VCaP (cell line): ENCODE measurements at regions not wholly inside any gene's neighbourhood (a gene's known extent, or its start where the extent isn't known, plus 50 kb on each side); places are given as distances from the start of the nearest gene placed in this dataset.
"Not testable (repeated sequence)": the region's sequence is repeated elsewhere in the genome, so short reads cannot be mapped to it uniquely, and the experiment has no call there.

Experiments used
- H3K27ac ChIP-seq: fragments of 450-650 bp; 2 replicates; pipeline ENCODE4 v1.5.1; 2017
- TF ChIP-seq, protein P1 (sequence below): fragments of 450-650 bp; conservative IDR thresholded peaks from 2 replicates; pipeline ENCODE4 v1.5.1; 2017; ENCODE audit warnings: mild to moderate bottlenecking, moderate library complexity

DNA sequence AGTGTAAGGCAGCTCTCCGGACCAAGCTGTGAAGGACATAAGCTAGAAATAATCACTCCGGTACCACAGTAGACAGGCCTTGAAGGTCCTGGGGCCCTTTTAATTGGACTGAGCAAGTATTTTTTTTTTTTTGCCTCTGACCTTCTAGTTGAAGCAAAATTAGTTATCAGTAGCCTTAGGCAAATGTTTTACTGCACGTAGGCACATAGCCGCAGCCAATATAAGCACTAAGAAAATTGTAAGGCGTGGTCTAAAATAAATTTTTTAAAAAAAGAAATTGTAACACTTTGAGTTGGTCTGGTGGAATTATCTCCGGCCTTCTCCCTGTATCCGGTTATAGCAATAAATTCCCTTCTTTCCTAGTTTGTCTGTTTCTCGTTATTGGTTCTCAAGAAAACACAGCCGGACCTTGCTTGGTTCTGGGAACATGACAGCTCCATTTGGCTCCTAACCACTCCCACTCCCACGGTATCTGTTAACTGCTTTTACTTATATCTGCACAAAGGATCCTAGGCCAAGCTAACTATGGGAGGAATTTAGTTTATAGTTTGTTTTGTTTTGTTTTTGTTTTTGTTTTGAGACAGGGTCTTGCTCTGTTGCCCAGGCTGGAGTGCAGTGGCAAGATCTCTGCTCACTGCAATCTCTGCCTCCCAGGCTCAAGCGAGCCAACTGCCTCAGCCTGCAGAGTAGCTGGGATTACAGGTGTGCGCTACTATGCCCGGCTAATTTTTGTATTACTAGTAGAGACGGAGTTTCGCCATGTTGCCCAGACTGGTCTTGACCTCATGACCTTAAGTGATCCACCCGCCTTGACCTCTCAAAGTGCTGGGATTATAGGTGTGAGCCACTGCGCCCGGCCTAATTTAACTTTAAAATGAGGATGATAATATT is 124.4 kb upstream of the KIF5B start:
- TF ChIP-seq, protein P1, sequence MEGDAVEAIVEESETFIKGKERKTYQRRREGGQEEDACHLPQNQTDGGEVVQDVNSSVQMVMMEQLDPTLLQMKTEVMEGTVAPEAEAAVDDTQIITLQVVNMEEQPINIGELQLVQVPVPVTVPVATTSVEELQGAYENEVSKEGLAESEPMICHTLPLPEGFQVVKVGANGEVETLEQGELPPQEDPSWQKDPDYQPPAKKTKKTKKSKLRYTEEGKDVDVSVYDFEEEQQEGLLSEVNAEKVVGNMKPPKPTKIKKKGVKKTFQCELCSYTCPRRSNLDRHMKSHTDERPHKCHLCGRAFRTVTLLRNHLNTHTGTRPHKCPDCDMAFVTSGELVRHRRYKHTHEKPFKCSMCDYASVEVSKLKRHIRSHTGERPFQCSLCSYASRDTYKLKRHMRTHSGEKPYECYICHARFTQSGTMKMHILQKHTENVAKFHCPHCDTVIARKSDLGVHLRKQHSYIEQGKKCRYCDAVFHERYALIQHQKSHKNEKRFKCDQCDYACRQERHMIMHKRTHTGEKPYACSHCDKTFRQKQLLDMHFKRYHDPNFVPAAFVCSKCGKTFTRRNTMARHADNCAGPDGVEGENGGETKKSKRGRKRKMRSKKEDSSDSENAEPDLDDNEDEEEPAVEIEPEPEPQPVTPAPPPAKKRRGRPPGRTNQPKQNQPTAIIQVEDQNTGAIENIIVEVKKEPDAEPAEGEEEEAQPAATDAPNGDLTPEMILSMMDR = no peak
- H3K27ac ChIP-seq = no peak overlapping the region

DNA sequence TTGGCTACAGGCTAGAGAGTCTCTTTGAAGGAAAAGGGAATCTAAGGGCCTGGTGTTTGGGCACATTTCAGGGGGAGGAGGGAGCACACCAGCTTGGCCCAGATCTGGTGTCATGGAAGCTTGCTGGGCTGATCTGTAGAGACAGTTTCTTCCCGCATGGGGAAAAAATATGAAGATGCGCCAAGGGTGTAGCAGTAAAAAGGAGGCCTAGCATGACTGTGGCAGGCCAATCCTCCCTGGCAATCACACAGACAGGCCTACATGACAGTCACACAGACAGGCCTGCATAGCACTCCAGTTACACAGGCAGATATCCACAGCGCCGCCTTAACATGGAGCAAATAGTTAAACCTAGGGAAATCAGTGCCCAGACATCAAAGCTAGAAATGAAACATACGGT is 123.6 kb upstream of the KIF5B start:
- no peak overlapping the region for H3K27ac ChIP-seq
- TF ChIP-seq, protein P1 = no peak

DNA sequence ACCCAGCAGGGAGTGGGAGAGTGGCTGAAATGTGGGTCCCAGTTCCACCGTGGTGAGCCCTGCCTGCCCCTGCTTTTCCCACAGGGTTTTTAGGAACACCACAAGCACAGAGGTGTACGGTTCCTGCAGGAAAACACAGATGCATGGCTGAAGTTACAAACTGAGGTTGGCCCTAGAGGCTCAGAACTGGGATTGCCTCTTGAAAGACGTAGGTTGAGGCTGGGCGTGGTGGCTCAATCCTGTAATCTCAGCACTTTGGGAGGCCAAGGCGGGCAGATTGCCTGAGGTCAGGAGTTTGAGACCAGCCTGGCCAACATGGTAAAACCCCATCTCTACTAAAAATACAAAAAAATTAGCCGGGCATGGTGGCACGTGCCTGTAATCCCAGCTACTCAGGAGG is 121.4 kb upstream of the KIF5B start:
- not testable (repeated sequence) for H3K27ac ChIP-seq

DNA sequence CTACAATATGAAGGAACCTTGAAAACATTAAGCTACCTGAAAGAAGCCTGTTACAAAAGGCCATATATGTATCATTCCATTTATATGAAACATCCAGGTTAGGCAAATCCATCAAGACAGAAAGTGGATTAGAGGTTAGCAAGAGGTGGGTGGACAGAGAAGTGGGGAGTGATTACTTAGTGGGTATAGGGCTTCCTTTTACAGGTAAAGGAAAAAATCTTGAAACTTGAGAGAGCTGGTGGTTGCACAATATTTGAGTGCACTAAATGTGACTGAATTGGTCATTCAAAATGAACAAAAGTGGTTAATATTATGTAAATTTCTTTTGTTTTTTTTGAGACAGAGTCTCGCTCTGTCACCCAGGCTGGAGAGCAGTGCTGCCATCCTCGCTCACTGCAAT is 119.4 kb upstream of the KIF5B start:
- H3K27ac ChIP-seq = no peak overlapping the region
- TF ChIP-seq, protein P1 = no peak

DNA sequence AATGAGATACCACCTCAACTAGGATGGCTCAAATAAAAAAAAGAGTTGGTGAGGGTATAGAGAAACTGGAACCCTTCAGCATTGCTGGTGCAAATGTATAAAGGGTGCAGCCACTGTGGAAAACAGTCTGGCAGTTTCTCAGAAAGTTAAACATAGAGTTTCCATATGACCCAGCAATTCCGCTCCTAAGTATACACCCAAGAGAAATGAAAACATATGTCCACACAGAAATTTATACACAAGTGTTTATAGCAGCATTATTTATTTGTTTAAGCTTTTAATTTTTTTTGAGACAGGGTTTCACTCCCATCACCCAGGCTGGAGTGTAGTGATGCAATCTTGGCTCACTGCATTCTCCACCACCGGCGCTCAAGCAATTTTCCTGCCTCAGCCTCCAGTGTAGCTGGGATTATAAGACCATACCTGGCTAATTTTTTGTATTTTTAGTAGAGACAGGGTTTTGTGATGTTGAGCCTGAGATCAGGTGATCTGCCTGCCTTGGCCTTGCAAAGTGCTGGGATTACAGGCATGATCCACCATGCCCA is 118.2 kb upstream of the KIF5B start:
- no peak overlapping the region; the same call in 1 of the 2 replicates for H3K27ac ChIP-seq
- TF ChIP-seq, protein P1 = no peak

DNA sequence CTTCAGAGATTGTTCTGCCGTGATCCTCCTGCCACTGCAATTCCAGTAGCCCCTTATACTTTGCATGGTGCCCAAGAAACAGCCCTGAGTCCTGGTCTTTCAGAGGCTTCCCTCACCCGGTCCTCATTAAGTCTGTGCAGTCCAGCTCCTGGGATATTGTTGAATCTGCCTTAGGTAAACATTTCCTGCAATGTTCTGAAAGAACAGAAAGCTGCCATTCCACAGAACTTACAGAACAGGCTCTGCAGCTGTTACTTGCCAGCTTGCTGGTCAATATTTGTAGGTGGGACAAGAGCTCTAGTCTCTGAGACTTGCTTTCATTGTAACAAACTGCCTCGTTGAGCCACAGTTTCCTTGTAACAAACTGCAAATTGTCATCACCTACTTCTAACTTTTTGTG is 115.0 kb upstream of the KIF5B start:
- peak overlapping the region; percentile 100 for H3K27ac ChIP-seq
- TF ChIP-seq, protein P1 = no peak

DNA sequence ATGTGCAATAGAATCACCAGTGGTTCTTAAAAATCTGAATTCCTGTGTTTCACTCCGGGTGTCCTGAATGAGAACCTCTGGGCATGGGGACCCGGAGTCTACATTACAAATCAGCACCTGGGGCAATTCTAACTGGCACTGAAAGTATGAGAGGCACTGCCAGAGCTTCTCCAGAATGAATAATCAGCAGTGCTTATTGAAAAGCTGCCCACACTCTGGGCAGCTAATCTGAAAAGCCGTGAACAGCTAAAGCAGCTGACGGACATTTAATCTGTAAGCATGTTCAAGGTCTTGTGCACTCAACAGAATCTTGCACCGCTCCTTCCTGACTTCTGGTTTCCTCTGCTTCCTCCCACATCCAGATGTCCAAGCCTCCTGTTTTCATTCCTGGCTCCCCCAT is 113.3 kb upstream of the KIF5B start:
- TF ChIP-seq, protein P1 = no peak
- H3K27ac ChIP-seq = peak overlapping the region; percentile 100

DNA sequence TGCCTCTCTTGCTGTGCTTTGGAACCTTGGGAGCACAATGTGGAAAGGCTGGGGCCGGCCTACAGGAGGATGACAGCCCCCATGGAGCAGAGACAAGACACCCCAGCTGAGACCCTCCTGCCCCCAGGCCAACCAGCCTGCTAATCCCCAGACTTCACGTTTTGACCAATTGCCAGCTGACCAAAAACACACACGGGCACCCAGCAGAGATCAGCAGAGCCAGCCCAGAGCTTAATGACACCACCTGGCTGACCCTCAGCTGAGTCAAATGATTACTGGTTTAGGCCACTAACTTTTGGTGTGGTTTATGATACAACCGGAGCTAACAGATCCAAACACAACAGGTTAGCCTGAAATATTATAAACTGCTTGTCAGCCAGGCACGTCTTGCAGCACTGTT is 111.2 kb upstream of the KIF5B start:
- H3K27ac ChIP-seq = peak overlapping the region; percentile 27; the same call in 1 of the 2 replicates
- TF ChIP-seq, protein P1 = no peak
